ENCODE measurements at regions not wholly inside any gene's neighbourhood (a gene's known extent, or its start where the extent isn't known, plus 50 kb on each side); places are given as distances from the start of the nearest gene placed in this dataset.

DNA sequence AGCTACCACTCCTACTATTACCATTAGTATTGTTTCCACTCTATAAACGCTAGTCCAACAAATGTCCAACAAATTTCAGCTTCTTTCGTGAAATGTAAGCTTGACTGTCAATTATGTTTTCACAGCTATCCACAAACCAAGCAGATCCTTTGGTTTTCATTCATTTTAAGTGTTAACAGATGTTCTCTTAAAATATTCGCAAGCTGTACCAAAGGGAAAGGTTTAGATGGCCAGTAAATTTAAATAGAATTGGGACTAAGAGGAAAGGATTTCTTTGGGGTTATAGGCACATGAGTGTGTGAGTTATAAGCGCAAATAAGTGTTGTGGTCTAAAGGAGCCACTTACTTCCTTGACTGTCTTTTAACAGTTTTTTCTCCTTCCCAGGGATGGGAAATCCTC, 136.8 kb upstream of the ADRA1B start:
- H3K79me2 ChIP-seq (ENCODE audit: insufficient read depth, low read length): no peaks in the 10 kb centered on the region
- no peaks in the 10 kb centered on the region for H3K9me3 ChIP-seq (ENCODE audit: insufficient read depth, low read depth, low read length)
- DNase-seq (ENCODE audit: low read depth) (peak; percentile 45), FAIRE-seq (no peak)
- no peaks in the 10 kb centered on the region for H3K27me3 ChIP-seq (ENCODE audit: insufficient read depth, low read length)
- no peak overlapping the region for H3K4me3 ChIP-seq (ENCODE audit: insufficient read depth, low read depth, low read length)
- no peaks in the 10 kb centered on the region for H4K20me1 ChIP-seq (ENCODE audit: insufficient read depth, low read length)
- no peak overlapping the region for H2AFZ ChIP-seq (ENCODE audit: low read depth, low read length)
- Mint-ChIP-seq H3K4me3 (ENCODE audit: unreplicated experiment) (no peak overlapping the region), H3K27ac (ENCODE audit: unreplicated experiment) (peak overlapping the region; percentile 42), H3K4me1 (ENCODE audit: low read depth, unreplicated experiment) (peaks cover 36% of the 10 kb centered on the region), H3K27me3 (ENCODE audit: low read depth, unreplicated experiment) (peaks cover 7% of the 10 kb centered on the region), H3K9me3 (ENCODE audit: unreplicated experiment) (peaks cover 6% of the 10 kb centered on the region), H3K36me3 (ENCODE audit: low read depth, unreplicated experiment) (peaks cover 2% of the 10 kb centered on the region)
- peaks cover 20% of the 10 kb centered on the region for H3K4me1 ChIP-seq (ENCODE audit: insufficient read depth, low read length)
- no peaks in the 10 kb centered on the region for H3K36me3 ChIP-seq (ENCODE audit: insufficient read depth, low read length)
- peak overlapping the region; percentile 70 for H3K27ac ChIP-seq (ENCODE audit: low read depth, low read length)
- TF ChIP-seq, protein P1, sequence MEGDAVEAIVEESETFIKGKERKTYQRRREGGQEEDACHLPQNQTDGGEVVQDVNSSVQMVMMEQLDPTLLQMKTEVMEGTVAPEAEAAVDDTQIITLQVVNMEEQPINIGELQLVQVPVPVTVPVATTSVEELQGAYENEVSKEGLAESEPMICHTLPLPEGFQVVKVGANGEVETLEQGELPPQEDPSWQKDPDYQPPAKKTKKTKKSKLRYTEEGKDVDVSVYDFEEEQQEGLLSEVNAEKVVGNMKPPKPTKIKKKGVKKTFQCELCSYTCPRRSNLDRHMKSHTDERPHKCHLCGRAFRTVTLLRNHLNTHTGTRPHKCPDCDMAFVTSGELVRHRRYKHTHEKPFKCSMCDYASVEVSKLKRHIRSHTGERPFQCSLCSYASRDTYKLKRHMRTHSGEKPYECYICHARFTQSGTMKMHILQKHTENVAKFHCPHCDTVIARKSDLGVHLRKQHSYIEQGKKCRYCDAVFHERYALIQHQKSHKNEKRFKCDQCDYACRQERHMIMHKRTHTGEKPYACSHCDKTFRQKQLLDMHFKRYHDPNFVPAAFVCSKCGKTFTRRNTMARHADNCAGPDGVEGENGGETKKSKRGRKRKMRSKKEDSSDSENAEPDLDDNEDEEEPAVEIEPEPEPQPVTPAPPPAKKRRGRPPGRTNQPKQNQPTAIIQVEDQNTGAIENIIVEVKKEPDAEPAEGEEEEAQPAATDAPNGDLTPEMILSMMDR (IDR thresholded peaks at IDR 0.05; ENCODE audit: insufficient read depth, low read depth, low read length): no peak
- no peak for TF ChIP-seq EZH2 (IDR thresholded peaks at IDR 0.05; ENCODE audit: insufficient read depth, low read length)
- H3K9ac ChIP-seq (ENCODE audit: low read length): no peak overlapping the region
- H3K4me2 ChIP-seq (ENCODE audit: low read length): peak overlapping the region; percentile 25

DNA sequence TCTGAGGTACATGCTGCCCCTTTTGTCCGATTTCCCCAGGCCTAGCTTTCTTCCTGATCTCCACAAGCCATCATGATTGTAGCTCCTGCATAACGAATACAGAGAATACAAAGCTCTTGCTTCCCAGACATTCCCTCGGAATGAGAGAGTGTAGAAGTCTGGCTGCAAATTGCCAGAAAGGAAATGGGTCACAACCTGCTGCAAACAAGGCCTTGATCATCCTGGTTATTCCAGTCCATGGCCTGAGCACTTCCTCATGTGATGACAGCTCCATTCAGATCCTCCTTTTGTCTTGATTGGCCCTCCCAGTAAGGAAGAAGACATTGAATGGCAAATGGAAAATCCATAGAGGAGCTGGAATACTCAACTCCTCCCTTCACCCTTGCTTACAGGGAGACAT, 136.0 kb upstream of the ADRA1B start:
- FAIRE-seq (peak; percentile 56), DNase-seq (ENCODE audit: low read depth) (peak; percentile 36)
- Histone ChIP-seq H3K27me3 (ENCODE audit: insufficient read depth, low read length) (no peaks in the 10 kb centered on the region), H2AFZ (ENCODE audit: low read depth, low read length) (peak overlapping the region; percentile 24), H3K4me1 (ENCODE audit: insufficient read depth, low read length) (peaks cover 20% of the 10 kb centered on the region), H3K4me2 (ENCODE audit: low read length) (peak overlapping the region; percentile 25), H3K9ac (ENCODE audit: low read length) (no peak overlapping the region), H3K36me3 (ENCODE audit: insufficient read depth, low read length) (no peaks in the 10 kb centered on the region), H3K79me2 (ENCODE audit: insufficient read depth, low read length) (no peaks in the 10 kb centered on the region), H4K20me1 (ENCODE audit: insufficient read depth, low read length) (no peaks in the 10 kb centered on the region), H3K9me3 (ENCODE audit: insufficient read depth, low read depth, low read length) (no peaks in the 10 kb centered on the region), H3K27ac (ENCODE audit: low read depth, low read length) (peak overlapping the region; percentile 70), H3K4me3 (ENCODE audit: insufficient read depth, low read depth, low read length) (no peak overlapping the region)
- Mint-ChIP-seq H3K4me1 (ENCODE audit: low read depth, unreplicated experiment) (peaks cover 38% of the 10 kb centered on the region), H3K4me3 (ENCODE audit: unreplicated experiment) (no peak overlapping the region), H3K27me3 (ENCODE audit: low read depth, unreplicated experiment) (peaks cover 4% of the 10 kb centered on the region), H3K36me3 (ENCODE audit: low read depth, unreplicated experiment) (peaks cover 2% of the 10 kb centered on the region), H3K27ac (ENCODE audit: unreplicated experiment) (peak overlapping the region; percentile 42), H3K9me3 (ENCODE audit: unreplicated experiment) (peaks cover 6% of the 10 kb centered on the region)
- no peak for TF ChIP-seq EZH2 (IDR thresholded peaks at IDR 0.05; ENCODE audit: insufficient read depth, low read length)
- TF ChIP-seq, protein P1 (IDR thresholded peaks at IDR 0.05; ENCODE audit: insufficient read depth, low read depth, low read length): no peak

DNA sequence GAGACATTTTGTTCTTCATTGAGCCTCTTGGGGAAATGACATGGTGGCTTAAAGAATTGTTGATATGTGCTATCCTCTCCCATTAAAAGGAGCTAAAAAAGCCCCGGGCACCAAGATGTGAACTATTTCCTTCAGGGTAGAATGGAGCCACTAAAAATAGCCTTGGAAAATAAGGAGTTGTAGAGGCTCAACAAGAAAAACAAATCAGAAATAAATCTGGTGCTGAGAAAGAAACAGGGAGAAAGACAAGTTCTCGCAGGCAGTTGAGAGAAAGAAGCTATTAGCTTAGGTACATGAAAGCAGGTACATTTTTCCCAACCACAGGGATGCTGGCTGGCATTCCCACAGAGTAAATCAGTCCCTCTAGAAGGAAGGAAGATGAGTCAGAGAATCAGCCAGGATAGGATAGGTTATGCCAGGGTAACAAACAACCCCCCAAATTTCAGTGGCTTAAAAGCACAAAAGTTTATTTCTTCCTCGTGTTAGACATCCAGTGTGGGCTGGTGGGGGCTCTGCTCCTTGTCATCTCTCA, 134.6 kb upstream of the ADRA1B start:
- no peak for FAIRE-seq
- H3K36me3 ChIP-seq (ENCODE audit: insufficient read depth, low read length): no peaks in the 10 kb centered on the region
- H3K36me3 Mint-ChIP-seq (ENCODE audit: low read depth, unreplicated experiment): peaks cover 2% of the 10 kb centered on the region
- H4K20me1 ChIP-seq (ENCODE audit: insufficient read depth, low read length): no peaks in the 10 kb centered on the region
- TF ChIP-seq EZH2 (IDR thresholded peaks at IDR 0.05; ENCODE audit: insufficient read depth, low read length): no peak
- TF ChIP-seq, protein P1 (IDR thresholded peaks at IDR 0.05; ENCODE audit: insufficient read depth, low read depth, low read length): no peak
- no peak overlapping the region for H2AFZ ChIP-seq (ENCODE audit: low read depth, low read length)
- no peak overlapping the region for H3K9ac ChIP-seq (ENCODE audit: low read length)
- H3K9me3 ChIP-seq (ENCODE audit: insufficient read depth, low read depth, low read length): no peaks in the 10 kb centered on the region
- H3K4me3 Mint-ChIP-seq (ENCODE audit: unreplicated experiment): no peak overlapping the region
- no peak for DNase-seq (ENCODE audit: low read depth)
- H3K4me1 ChIP-seq (ENCODE audit: insufficient read depth, low read length): peaks cover 20% of the 10 kb centered on the region
- H3K4me1 Mint-ChIP-seq (ENCODE audit: low read depth, unreplicated experiment): peaks cover 37% of the 10 kb centered on the region
- H3K4me2 ChIP-seq (ENCODE audit: low read length): no peak overlapping the region
- no peak overlapping the region for H3K27ac ChIP-seq (ENCODE audit: low read depth, low read length)
- H3K27me3 ChIP-seq (ENCODE audit: insufficient read depth, low read length): no peaks in the 10 kb centered on the region
- peaks cover 6% of the 10 kb centered on the region for H3K9me3 Mint-ChIP-seq (ENCODE audit: unreplicated experiment)
- no peaks in the 10 kb centered on the region for H3K79me2 ChIP-seq (ENCODE audit: insufficient read depth, low read length)
- H3K27me3 Mint-ChIP-seq (ENCODE audit: low read depth, unreplicated experiment): no peaks in the 10 kb centered on the region
- H3K27ac Mint-ChIP-seq (ENCODE audit: unreplicated experiment): no peak overlapping the region
- no peak overlapping the region for H3K4me3 ChIP-seq (ENCODE audit: insufficient read depth, low read depth, low read length)
